ENCODE measurements at regions not wholly inside any gene's neighbourhood (a gene's known extent, or its start where the extent isn't known, plus 50 kb on each side); places are given as distances from the start of the nearest gene placed in this dataset.

DNA sequence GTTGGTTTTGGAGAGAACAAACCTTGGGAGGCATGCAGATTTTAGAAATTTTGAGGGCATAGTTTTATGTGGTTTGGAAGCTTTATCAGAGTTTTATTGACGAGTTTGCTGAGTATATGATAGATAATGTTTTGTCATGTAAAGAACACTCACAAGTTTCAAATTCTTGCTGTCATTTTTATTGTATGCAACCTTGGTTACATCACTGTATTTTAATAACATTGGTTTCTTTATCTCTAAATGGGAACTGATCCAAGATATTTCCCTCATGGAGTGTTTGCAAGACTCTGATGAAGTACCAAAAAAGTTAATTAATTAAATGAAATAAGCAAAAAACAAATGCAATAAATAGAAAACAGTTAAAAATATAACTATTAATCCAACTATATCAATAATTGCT is 170.3 kb downstream of the SMC2 start:
- Histone ChIP-seq H2AFZ (ENCODE audit: low read depth, low read length, severe bottlenecking) (no peak overlapping the region), H3K27me3 (ENCODE audit: low read length) (no peaks in the 10 kb centered on the region), H3K79me2 (ENCODE audit: insufficient read depth, low read length) (no peaks in the 10 kb centered on the region), H4K20me1 (ENCODE audit: low read depth, low read length) (no peaks in the 10 kb centered on the region), H3K9me3 (ENCODE audit: insufficient read depth, low read length) (no peaks in the 10 kb centered on the region), H3K4me3 (ENCODE audit: insufficient read depth, low read length, poor library complexity, severe bottlenecking) (no peak overlapping the region), H3F3A (ENCODE audit: insufficient read depth) (no peaks in the 10 kb centered on the region), H3K4me2 (ENCODE audit: low read depth, low read length, poor library complexity, severe bottlenecking) (no peak overlapping the region), H3K9ac (ENCODE audit: low read length) (no peak overlapping the region), H3K36me3 (ENCODE audit: low read length) (no peaks in the 10 kb centered on the region), H3K27ac (ENCODE audit: low read depth, low read length) (no peak overlapping the region), H3K9me2 (replicated peaks; ENCODE audit: insufficient read depth, low read length) (no peaks in the 10 kb centered on the region)
- TF ChIP-seq, protein P1, sequence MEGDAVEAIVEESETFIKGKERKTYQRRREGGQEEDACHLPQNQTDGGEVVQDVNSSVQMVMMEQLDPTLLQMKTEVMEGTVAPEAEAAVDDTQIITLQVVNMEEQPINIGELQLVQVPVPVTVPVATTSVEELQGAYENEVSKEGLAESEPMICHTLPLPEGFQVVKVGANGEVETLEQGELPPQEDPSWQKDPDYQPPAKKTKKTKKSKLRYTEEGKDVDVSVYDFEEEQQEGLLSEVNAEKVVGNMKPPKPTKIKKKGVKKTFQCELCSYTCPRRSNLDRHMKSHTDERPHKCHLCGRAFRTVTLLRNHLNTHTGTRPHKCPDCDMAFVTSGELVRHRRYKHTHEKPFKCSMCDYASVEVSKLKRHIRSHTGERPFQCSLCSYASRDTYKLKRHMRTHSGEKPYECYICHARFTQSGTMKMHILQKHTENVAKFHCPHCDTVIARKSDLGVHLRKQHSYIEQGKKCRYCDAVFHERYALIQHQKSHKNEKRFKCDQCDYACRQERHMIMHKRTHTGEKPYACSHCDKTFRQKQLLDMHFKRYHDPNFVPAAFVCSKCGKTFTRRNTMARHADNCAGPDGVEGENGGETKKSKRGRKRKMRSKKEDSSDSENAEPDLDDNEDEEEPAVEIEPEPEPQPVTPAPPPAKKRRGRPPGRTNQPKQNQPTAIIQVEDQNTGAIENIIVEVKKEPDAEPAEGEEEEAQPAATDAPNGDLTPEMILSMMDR (IDR thresholded peaks at IDR 0.05; ENCODE audit: insufficient read depth, low read length, poor library complexity, severe bottlenecking), result no peak
- no peak for TF ChIP-seq EZH2phosphoT487 (conservative IDR thresholded peaks at IDR 0.05; ENCODE audit: low read length)

GRCh38 chr9:104269374-104269773 is 175.3 kb downstream of the SMC2 start:
- Histone ChIP-seq H3K27me3 (ENCODE audit: low read length) (no peaks in the 10 kb centered on the region), H3K79me2 (ENCODE audit: insufficient read depth, low read length) (no peaks in the 10 kb centered on the region)

GRCh38 chr9:104269996-104270963 is 176.2 kb downstream of the SMC2 start:
- TF ChIP-seq, protein P1 (IDR thresholded peaks at IDR 0.05; ENCODE audit: insufficient read depth, low read length, poor library complexity, severe bottlenecking), result no peak
- TF ChIP-seq EZH2phosphoT487 (conservative IDR thresholded peaks at IDR 0.05; ENCODE audit: low read length), result no peak

More at GRCh38 chr9:104269374-104269773, 175.3 kb downstream of the SMC2 start:
- Histone ChIP-seq H3F3A (ENCODE audit: insufficient read depth) (no peaks in the 10 kb centered on the region), H3K4me2 (ENCODE audit: low read depth, low read length, poor library complexity, severe bottlenecking) (no peak overlapping the region), H3K9me2 (replicated peaks; ENCODE audit: insufficient read depth, low read length) (no peaks in the 10 kb centered on the region), H3K9ac (ENCODE audit: low read length) (no peak overlapping the region), H3K4me3 (ENCODE audit: insufficient read depth, low read length, poor library complexity, severe bottlenecking) (no peak overlapping the region), H3K9me3 (ENCODE audit: insufficient read depth, low read length) (no peaks in the 10 kb centered on the region), H3K27ac (ENCODE audit: low read depth, low read length) (no peak overlapping the region), H3K36me3 (ENCODE audit: low read length) (no peaks in the 10 kb centered on the region), H2AFZ (ENCODE audit: low read depth, low read length, severe bottlenecking) (no peak overlapping the region), H4K20me1 (ENCODE audit: low read depth, low read length) (no peaks in the 10 kb centered on the region)
- TF ChIP-seq, protein P1 (IDR thresholded peaks at IDR 0.05; ENCODE audit: insufficient read depth, low read length, poor library complexity, severe bottlenecking), result no peak
- no peak for TF ChIP-seq EZH2phosphoT487 (conservative IDR thresholded peaks at IDR 0.05; ENCODE audit: low read length)

More at GRCh38 chr9:104269996-104270963, 176.2 kb downstream of the SMC2 start:
- Histone ChIP-seq H3K79me2 (ENCODE audit: insufficient read depth, low read length) (no peaks in the 10 kb centered on the region), H3F3A (ENCODE audit: insufficient read depth) (no peaks in the 10 kb centered on the region), H3K9me3 (ENCODE audit: insufficient read depth, low read length) (no peaks in the 10 kb centered on the region), H2AFZ (ENCODE audit: low read depth, low read length, severe bottlenecking) (no peak overlapping the region), H3K36me3 (ENCODE audit: low read length) (no peaks in the 10 kb centered on the region), H3K9me2 (replicated peaks; ENCODE audit: insufficient read depth, low read length) (no peaks in the 10 kb centered on the region), H3K9ac (ENCODE audit: low read length) (no peak overlapping the region), H3K27me3 (ENCODE audit: low read length) (no peaks in the 10 kb centered on the region), H3K27ac (ENCODE audit: low read depth, low read length) (no peak overlapping the region), H3K4me3 (ENCODE audit: insufficient read depth, low read length, poor library complexity, severe bottlenecking) (no peak overlapping the region), H4K20me1 (ENCODE audit: low read depth, low read length) (no peaks in the 10 kb centered on the region), H3K4me2 (ENCODE audit: low read depth, low read length, poor library complexity, severe bottlenecking) (no peak overlapping the region)

All from SU-DHL-6 (cell line).